HepG2 (cell line): ENCODE measurements at regions not wholly inside any gene's neighbourhood (a gene's known extent, or its start where the extent isn't known, plus 50 kb on each side); places are given as distances from the start of the nearest gene placed in this dataset.

Experiments
- FOXP1 ChIP-seq, 2 experiments: fragments of 450-650 bp in 1 of 2; IDR thresholded peaks; 2 replicates each; pipeline ENCODE4 v1.6.1; 2017 to 2018; ENCODE audit warnings: antibody characterized with exemption in 1 of 2
- GABPA ChIP-seq, 2 experiments: IDR thresholded peaks; 2 replicates each; pipeline ENCODE4 v1.6.1; 2011 to 2016; ENCODE audit warnings: low read depth in 2 of 2, low read length in 1 of 2, missing biosample characterization in 1 of 2, missing genetic modification characterization in 1 of 2
- HNF4A ChIP-seq: sonication (generic); formaldehyde crosslinking; IDR thresholded peaks from 2 replicates; pipeline ENCODE4 v1.4.0; 2020; ENCODE audit warnings: missing genetic modification reagents
- HOXD1 ChIP-seq: sonication (generic); formaldehyde crosslinking; IDR thresholded peaks from 2 replicates; pipeline ENCODE4 v1.5.0; 2020; ENCODE audit warnings: missing genetic modification reagents
- MXD3 ChIP-seq: IDR thresholded peaks from 2 replicates; pipeline ENCODE4 v1.6.1; 2016; ENCODE audit warnings: mild to moderate bottlenecking, missing biosample characterization, missing genetic modification reagents
- MXI1 ChIP-seq: IDR thresholded peaks from 3 replicates; pipeline ENCODE4 v1.6.1; 2012; ENCODE audit warnings: low read depth, low read length, inconsistent platforms, borderline replicate concordance
- NR2F6 ChIP-seq, 2 experiments: IDR thresholded peaks; 2 replicates each; pipeline ENCODE4 v1.6.1; 2016; ENCODE audit warnings: antibody characterized with exemption in 1 of 2, mild to moderate bottlenecking in 1 of 2
- PPARG ChIP-seq: conservative IDR thresholded peaks from 2 replicates; pipeline ENCODE4 v1.6.1; 2016; ENCODE audit warnings: missing biosample characterization, missing genetic modification reagents
- ZBTB21 ChIP-seq: sonication (generic); formaldehyde crosslinking; IDR thresholded peaks from 2 replicates; pipeline ENCODE4 v1.4.0; 2020; ENCODE audit warnings: missing genetic modification reagents
- ZBTB33 ChIP-seq: sonication (generic); formaldehyde crosslinking; IDR thresholded peaks from 2 replicates; pipeline ENCODE4 v1.4.0; 2020; ENCODE audit warnings: missing genetic modification reagents
- ZBTB40 ChIP-seq, 2 experiments: fragments of 450-650 bp in 1 of 2; sonication (generic) in 1 of 2; formaldehyde crosslinking in 1 of 2; IDR thresholded peaks; 2 replicates each; pipeline versions ENCODE4 v1.6.1 to v1.8.0; 2016 to 2022; ENCODE audit warnings: antibody characterized with exemption in 1 of 2, mild to moderate bottlenecking in 1 of 2, missing genetic modification reagents in 1 of 2
- ZBTB42 ChIP-seq: sonication (generic); formaldehyde crosslinking; IDR thresholded peaks from 2 replicates; pipeline ENCODE4 v1.5.0; 2020; ENCODE audit warnings: mild to moderate bottlenecking, missing genetic modification reagents
- ZNF704 ChIP-seq: sonication (generic); formaldehyde crosslinking; IDR thresholded peaks from 2 replicates; pipeline ENCODE4 v1.8.1; 2023; ENCODE audit warnings: mild to moderate bottlenecking, inconsistent platforms, moderate library complexity, missing genetic modification reagents, borderline replicate concordance
- ZNF780A ChIP-seq: sonication (generic); formaldehyde crosslinking; IDR thresholded peaks from 2 replicates; pipeline ENCODE4 v1.8.0; 2022; ENCODE audit warnings: mild to moderate bottlenecking, missing genetic modification reagents, moderate library complexity

- peak; percentile 70; the same call in 1 of the 2 replicates for TF ChIP-seq ZNF704 (CRISPR knock-in tag)
- TF ChIP-seq ZBTB21 (CRISPR knock-in tag), result peak; percentile 18
- peak; percentile 39 for TF ChIP-seq PPARG (CRISPR knock-in tag)
- TF ChIP-seq GABPA (IDR thresholded peaks at IDR 0.05; ENCODE audit: low read depth, low read length), result no peak
- TF ChIP-seq GABPA (CRISPR knock-in tag; IDR thresholded peaks at IDR 0.05; ENCODE audit: low read depth), result peak; percentile 71; the same call in 1 of the 2 replicates
- peak; percentile 72 for TF ChIP-seq NR2F6 (IDR thresholded peaks at IDR 0.05)
- TF ChIP-seq NR2F6 (CRISPR knock-in tag; IDR thresholded peaks at IDR 0.05), result peak; percentile 82
- TF ChIP-seq MXI1, result 0 out of 3 replicates have a peak, but pooled peaks have one; percentile 7
- peak; percentile 54; the same call in 1 of the 2 replicates for TF ChIP-seq HOXD1 (CRISPR knock-in tag)
- TF ChIP-seq FOXP1 (IDR thresholded peaks at IDR 0.05), result no peak
- TF ChIP-seq FOXP1 (CRISPR knock-in tag; IDR thresholded peaks at IDR 0.05), result peak; percentile 69
- peak; percentile 95 for TF ChIP-seq HNF4A
- peak; percentile 17; the same call in 1 of the 2 replicates for TF ChIP-seq ZBTB40 (IDR thresholded peaks at IDR 0.05)
- TF ChIP-seq ZBTB40 (CRISPR knock-in tag; IDR thresholded peaks at IDR 0.05), result peak; percentile 62; the same call in 1 of the 2 replicates
- TF ChIP-seq ZBTB33 (CRISPR knock-in tag), result peak; percentile 11; the same call in 1 of the 2 replicates
- no peak for TF ChIP-seq MXD3
- no peak for TF ChIP-seq ZNF780A
- TF ChIP-seq ZBTB42 (CRISPR knock-in tag), result 0 out of 2 replicates have a peak, but pooled peaks have one; percentile 47
Measured at GRCh38 chr20:53677447-53678314, 84.0 kb upstream of the ZNF217 start (continued).
